ENCODE measurements at regions not wholly inside any gene's neighbourhood (a gene's known extent, or its start where the extent isn't known, plus 50 kb on each side); places are given as distances from the start of the nearest gene placed in this dataset.

- Histone ChIP-seq H3K4me2 (no peak overlapping the region), H3K79me2 (replicated peaks; ENCODE audit: insufficient read depth) (no peaks in the 10 kb centered on the region), H4K20me1 (replicated peaks; ENCODE audit: insufficient read depth) (no peaks in the 10 kb centered on the region), H3K4me3 (no peak overlapping the region), H3F3A (replicated peaks; ENCODE audit: low read depth) (no peaks in the 10 kb centered on the region), H3K4me1 (ENCODE audit: insufficient read depth) (peaks cover 28% of the 10 kb centered on the region), H3K27me3 (ENCODE audit: insufficient read depth) (no peaks in the 10 kb centered on the region), H2AFZ (no peak overlapping the region), H3K36me3 (ENCODE audit: insufficient read depth) (no peaks in the 10 kb centered on the region), H3K27ac (ENCODE audit: low read depth) (no peak overlapping the region), H3K9me2 (ENCODE audit: insufficient read depth) (peaks cover 5% of the 10 kb centered on the region; the same call in 1 of the 2 replicates)
- Mint-ChIP-seq H3K4me3 (no peak overlapping the region), H3K27ac (no peak overlapping the region), H3K4me1 (peaks cover 35% of the 10 kb centered on the region), H3K9me3 (no peaks in the 10 kb centered on the region), H3K36me3 (ENCODE audit: low read depth) (no peaks in the 10 kb centered on the region), H3K27me3 (ENCODE audit: insufficient read depth, low read depth, poor library complexity) (no peaks in the 10 kb centered on the region)
- DNase-seq (ENCODE audit: low spot score) (no peak), ATAC-seq (no peak)
- no peak for TF ChIP-seq CREB1 (CRISPR knock-in tag; IDR thresholded peaks at IDR 0.05; ENCODE audit: low read depth)
- TF ChIP-seq STAT1 (IDR thresholded peaks at IDR 0.05; ENCODE audit: unreplicated experiment): no peak
- TF ChIP-seq ZNF462 (CRISPR knock-in tag; IDR thresholded peaks at IDR 0.05): no peak
- TF ChIP-seq ZNF331 (CRISPR knock-in tag; IDR thresholded peaks at IDR 0.05; ENCODE audit: low read depth): no peak
- no peak for TF ChIP-seq POLR2AphosphoS5 (IDR thresholded peaks at IDR 0.05; ENCODE audit: low read depth)
- no peak for TF ChIP-seq ZNF114 (CRISPR knock-in tag; IDR thresholded peaks at IDR 0.05)
- no peak for TF ChIP-seq EZH2phosphoT487 (IDR thresholded peaks at IDR 0.05; ENCODE audit: unreplicated experiment)
- TF ChIP-seq, protein P1, sequence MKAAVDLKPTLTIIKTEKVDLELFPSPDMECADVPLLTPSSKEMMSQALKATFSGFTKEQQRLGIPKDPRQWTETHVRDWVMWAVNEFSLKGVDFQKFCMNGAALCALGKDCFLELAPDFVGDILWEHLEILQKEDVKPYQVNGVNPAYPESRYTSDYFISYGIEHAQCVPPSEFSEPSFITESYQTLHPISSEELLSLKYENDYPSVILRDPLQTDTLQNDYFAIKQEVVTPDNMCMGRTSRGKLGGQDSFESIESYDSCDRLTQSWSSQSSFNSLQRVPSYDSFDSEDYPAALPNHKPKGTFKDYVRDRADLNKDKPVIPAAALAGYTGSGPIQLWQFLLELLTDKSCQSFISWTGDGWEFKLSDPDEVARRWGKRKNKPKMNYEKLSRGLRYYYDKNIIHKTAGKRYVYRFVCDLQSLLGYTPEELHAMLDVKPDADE (IDR thresholded peaks at IDR 0.05): no peak
These were observed 264.6 kb downstream of the FRK start for GRCh38 chr6:115796061-115796460.

Data from GM23338 (cell line).